Astrocyte (in vitro differentiated cells and primary cell): ENCODE measurements at regions not wholly inside any gene's neighbourhood (a gene's known extent, or its start where the extent isn't known, plus 50 kb on each side); places are given as distances from the start of the nearest gene placed in this dataset.

Experiments
- DNase-seq: peaks from one replicate; pipeline ENCODE4 v3.0.0-alpha.2; 2010; ENCODE audit warnings: low read depth
- FAIRE-seq: peaks from 2 replicates; lab custom pipeline; 2011; peaks lifted over from hg19 to GRCh38; lab: Jason Lieb, UNC
- H2AFZ ChIP-seq: 2 replicates; pipeline ENCODE4 v1.6.0; 2012; ENCODE audit warnings: low read depth, low read length, inconsistent platforms
- H3K27ac ChIP-seq: 2 replicates; pipeline ENCODE4 v1.5.1; 2011; ENCODE audit warnings: low read depth, low read length, inconsistent platforms
- H3K27me3 ChIP-seq: 2 replicates; pipeline ENCODE4 v1.6.0; 2011; ENCODE audit warnings: low read length, inconsistent platforms; ENCODE audit not compliant: insufficient read depth
- H3K36me3 ChIP-seq: 2 replicates; pipeline ENCODE4 v1.5.1; 2011; ENCODE audit warnings: low read length, inconsistent platforms; ENCODE audit not compliant: insufficient read depth
- H3K4me1 ChIP-seq: 2 replicates; pipeline ENCODE4 v1.5.1; 2011; ENCODE audit warnings: low read length, inconsistent platforms; ENCODE audit not compliant: insufficient read depth
- H3K4me2 ChIP-seq: 2 replicates; pipeline ENCODE4 v1.6.0; 2012; ENCODE audit warnings: low read length, inconsistent platforms
- H3K4me3 ChIP-seq: 2 replicates; pipeline ENCODE4 v1.5.1; 2011; ENCODE audit warnings: low read depth, mild to moderate bottlenecking, low read length, inconsistent platforms; ENCODE audit not compliant: insufficient read depth
- H3K79me2 ChIP-seq: 2 replicates; pipeline ENCODE4 v1.6.0; 2012; ENCODE audit warnings: mild to moderate bottlenecking, low read length, inconsistent platforms; ENCODE audit not compliant: insufficient read depth
- H3K9ac ChIP-seq: 2 replicates; pipeline ENCODE4 v1.6.0; 2012; ENCODE audit warnings: mild to moderate bottlenecking, low read length, inconsistent platforms
- H3K9me3 ChIP-seq: 2 replicates; pipeline ENCODE4 v1.5.1; 2012; ENCODE audit warnings: low read depth, mild to moderate bottlenecking, low read length, inconsistent platforms; ENCODE audit not compliant: insufficient read depth
- H4K20me1 ChIP-seq: 2 replicates; pipeline ENCODE4 v1.6.0; 2012; ENCODE audit warnings: low read length, inconsistent platforms; ENCODE audit not compliant: insufficient read depth
- H3K27ac Mint-ChIP-seq: one replicate; pipeline ENCODE4 v1.8.0; 2021; ENCODE audit warnings: mild to moderate bottlenecking, mixed read lengths; ENCODE audit not compliant: unreplicated experiment
- H3K27me3 Mint-ChIP-seq: one replicate; pipeline ENCODE4 v1.8.0; 2021; ENCODE audit warnings: low read depth, mixed read lengths; ENCODE audit not compliant: unreplicated experiment
- H3K36me3 Mint-ChIP-seq: one replicate; pipeline ENCODE4 v1.8.0; 2021; ENCODE audit warnings: low read depth, mixed read lengths; ENCODE audit not compliant: unreplicated experiment
- H3K4me1 Mint-ChIP-seq: one replicate; pipeline ENCODE4 v1.8.0; 2021; ENCODE audit warnings: low read depth, mixed read lengths; ENCODE audit not compliant: unreplicated experiment
- H3K4me3 Mint-ChIP-seq: one replicate; pipeline ENCODE4 v1.8.0; 2021; ENCODE audit warnings: mild to moderate bottlenecking, moderate library complexity, mixed read lengths; ENCODE audit not compliant: unreplicated experiment
- H3K9me3 Mint-ChIP-seq: one replicate; pipeline ENCODE4 v1.8.0; 2021; ENCODE audit warnings: mild to moderate bottlenecking, mixed read lengths; ENCODE audit not compliant: unreplicated experiment
- EZH2 ChIP-seq: IDR thresholded peaks from 2 replicates; pipeline ENCODE4 v1.6.1; 2012; ENCODE audit warnings: mild to moderate bottlenecking, low read length, inconsistent platforms; ENCODE audit not compliant: insufficient read depth
- TF ChIP-seq, protein P1 (sequence below): IDR thresholded peaks from 2 replicates; pipeline ENCODE4 v1.5.1; 2011; ENCODE audit warnings: low read depth, mild to moderate bottlenecking, inconsistent platforms, low read length, moderate library complexity; ENCODE audit not compliant: insufficient read depth

DNA sequence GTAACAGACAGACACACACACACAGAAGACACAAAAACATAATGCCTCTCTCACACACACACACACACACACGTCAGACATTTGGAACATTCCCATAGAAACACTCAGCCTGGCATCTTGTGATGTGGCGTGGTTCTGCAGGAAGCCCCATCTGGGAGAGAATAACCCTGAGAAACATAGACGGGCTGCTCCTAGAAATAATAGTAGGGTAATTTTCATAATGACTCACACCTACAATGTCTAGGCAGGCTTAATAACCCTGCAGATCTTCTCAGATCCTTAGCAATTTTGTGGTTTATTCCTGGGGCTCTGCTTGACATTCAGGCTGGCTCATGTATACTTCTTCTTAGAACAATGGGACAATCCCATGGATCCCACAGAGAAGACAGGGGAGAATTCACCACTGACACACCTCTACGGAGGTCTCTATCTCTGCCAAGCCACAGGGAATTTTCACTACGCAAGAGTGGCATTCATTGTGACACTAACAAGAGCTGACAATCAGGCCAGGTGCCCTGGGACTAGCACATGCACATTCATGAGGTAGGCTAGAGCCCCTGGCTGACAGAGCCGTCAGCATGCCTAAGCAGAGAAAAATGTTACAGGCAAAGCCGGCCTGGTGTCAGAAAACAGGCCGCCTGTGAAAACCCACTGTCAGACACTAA, 631.5 kb upstream of the TSPY4 start:
- no peaks in the 10 kb centered on the region for H3K36me3 ChIP-seq
- H3K36me3 Mint-ChIP-seq = no peaks in the 10 kb centered on the region
- H3K27ac ChIP-seq = no peak overlapping the region
- no peak for DNase-seq
- no peak overlapping the region for H3K4me2 ChIP-seq
- H4K20me1 ChIP-seq = no peaks in the 10 kb centered on the region
- no peak for FAIRE-seq
- no peaks in the 10 kb centered on the region for H3K4me1 Mint-ChIP-seq
- peaks cover 2% of the 10 kb centered on the region for H3K9me3 Mint-ChIP-seq
- H3K27ac Mint-ChIP-seq = no peak overlapping the region
- H3K79me2 ChIP-seq = no peaks in the 10 kb centered on the region
- H3K27me3 ChIP-seq = no peaks in the 10 kb centered on the region
- TF ChIP-seq, protein P1, sequence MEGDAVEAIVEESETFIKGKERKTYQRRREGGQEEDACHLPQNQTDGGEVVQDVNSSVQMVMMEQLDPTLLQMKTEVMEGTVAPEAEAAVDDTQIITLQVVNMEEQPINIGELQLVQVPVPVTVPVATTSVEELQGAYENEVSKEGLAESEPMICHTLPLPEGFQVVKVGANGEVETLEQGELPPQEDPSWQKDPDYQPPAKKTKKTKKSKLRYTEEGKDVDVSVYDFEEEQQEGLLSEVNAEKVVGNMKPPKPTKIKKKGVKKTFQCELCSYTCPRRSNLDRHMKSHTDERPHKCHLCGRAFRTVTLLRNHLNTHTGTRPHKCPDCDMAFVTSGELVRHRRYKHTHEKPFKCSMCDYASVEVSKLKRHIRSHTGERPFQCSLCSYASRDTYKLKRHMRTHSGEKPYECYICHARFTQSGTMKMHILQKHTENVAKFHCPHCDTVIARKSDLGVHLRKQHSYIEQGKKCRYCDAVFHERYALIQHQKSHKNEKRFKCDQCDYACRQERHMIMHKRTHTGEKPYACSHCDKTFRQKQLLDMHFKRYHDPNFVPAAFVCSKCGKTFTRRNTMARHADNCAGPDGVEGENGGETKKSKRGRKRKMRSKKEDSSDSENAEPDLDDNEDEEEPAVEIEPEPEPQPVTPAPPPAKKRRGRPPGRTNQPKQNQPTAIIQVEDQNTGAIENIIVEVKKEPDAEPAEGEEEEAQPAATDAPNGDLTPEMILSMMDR = no peak
- no peak for TF ChIP-seq EZH2
- no peak overlapping the region for H3K9ac ChIP-seq
- H3K4me3 ChIP-seq = no peak overlapping the region
- H2AFZ ChIP-seq = no peak overlapping the region
- H3K4me3 Mint-ChIP-seq = no peak overlapping the region
- H3K9me3 ChIP-seq = no peaks in the 10 kb centered on the region
- H3K27me3 Mint-ChIP-seq = no peaks in the 10 kb centered on the region
- H3K4me1 ChIP-seq = no peaks in the 10 kb centered on the region

DNA sequence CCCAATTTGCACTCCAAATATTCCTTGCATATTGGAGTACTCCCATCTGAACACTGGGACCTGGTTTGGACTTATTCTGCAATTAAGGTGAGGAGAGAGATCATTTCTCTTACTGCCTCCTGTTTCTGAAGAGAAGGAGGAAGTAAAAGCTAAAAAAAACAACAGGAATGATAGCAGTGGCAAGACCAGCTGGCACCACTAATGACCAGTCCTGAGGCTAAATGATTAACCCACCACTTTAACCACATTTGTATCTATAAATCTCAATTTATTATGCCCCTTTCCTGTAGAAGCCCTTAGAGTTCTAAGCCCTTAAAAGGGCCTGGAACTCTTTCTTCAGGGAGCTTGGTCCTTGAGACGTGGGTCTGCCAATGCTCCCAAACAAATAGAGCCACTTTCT, 625.0 kb upstream of the TSPY4 start:
- H3K9me3 Mint-ChIP-seq = peaks cover 3% of the 10 kb centered on the region
- no peak overlapping the region for H3K4me2 ChIP-seq
- TF ChIP-seq EZH2 = no peak
- TF ChIP-seq, protein P1 = no peak
- H3K4me3 Mint-ChIP-seq = no peak overlapping the region
- H3K79me2 ChIP-seq = no peaks in the 10 kb centered on the region
- H4K20me1 ChIP-seq = no peaks in the 10 kb centered on the region
- no peak overlapping the region for H3K4me3 ChIP-seq
- H3K9me3 ChIP-seq = no peaks in the 10 kb centered on the region
- no peaks in the 10 kb centered on the region for H3K4me1 ChIP-seq
- H3K27me3 ChIP-seq = no peaks in the 10 kb centered on the region
- FAIRE-seq = no peak
- no peak overlapping the region for H3K27ac Mint-ChIP-seq
- H2AFZ ChIP-seq = no peak overlapping the region
- no peak overlapping the region for H3K9ac ChIP-seq
- no peak for DNase-seq
- no peaks in the 10 kb centered on the region for H3K4me1 Mint-ChIP-seq
- no peaks in the 10 kb centered on the region for H3K36me3 Mint-ChIP-seq
- no peaks in the 10 kb centered on the region for H3K27me3 Mint-ChIP-seq
- no peak overlapping the region for H3K27ac ChIP-seq
- no peaks in the 10 kb centered on the region for H3K36me3 ChIP-seq

DNA sequence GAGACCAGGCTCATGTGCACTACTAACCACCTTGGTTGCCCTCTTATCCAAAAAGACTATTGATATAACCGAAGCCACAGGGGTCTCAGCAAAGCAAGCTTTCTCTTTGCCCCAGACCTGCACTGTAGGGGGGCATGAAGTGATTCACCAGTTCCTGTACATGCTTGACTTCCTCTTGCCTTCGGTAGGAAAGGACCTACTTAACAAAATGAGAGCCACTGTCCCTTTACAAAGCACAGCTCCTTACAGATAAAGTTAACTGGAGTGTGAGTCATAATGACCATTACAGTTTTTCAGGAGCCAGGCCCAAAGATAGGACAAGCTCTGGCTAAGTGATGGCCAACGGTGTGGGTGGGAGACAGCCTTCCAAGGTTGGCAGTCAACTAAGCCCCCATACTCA, 622.0 kb upstream of the TSPY4 start:
- Mint-ChIP-seq H3K9me3 (peaks cover 3% of the 10 kb centered on the region), H3K27ac (no peak overlapping the region), H3K27me3 (no peaks in the 10 kb centered on the region), H3K4me3 (no peak overlapping the region), H3K36me3 (no peaks in the 10 kb centered on the region), H3K4me1 (no peaks in the 10 kb centered on the region)
- TF ChIP-seq, protein P1 = no peak
- TF ChIP-seq EZH2 = no peak
- FAIRE-seq (no peak), DNase-seq (no peak)
- Histone ChIP-seq H3K4me2 (no peak overlapping the region), H3K27ac (no peak overlapping the region), H3K9me3 (no peaks in the 10 kb centered on the region), H3K27me3 (no peaks in the 10 kb centered on the region), H2AFZ (no peak overlapping the region), H3K4me1 (no peaks in the 10 kb centered on the region), H3K4me3 (no peak overlapping the region), H3K9ac (no peak overlapping the region), H3K36me3 (no peaks in the 10 kb centered on the region), H4K20me1 (no peaks in the 10 kb centered on the region), H3K79me2 (no peaks in the 10 kb centered on the region)
